ENCODE measurements at regions not wholly inside any gene's neighbourhood (a gene's known extent, or its start where the extent isn't known, plus 50 kb on each side); places are given as distances from the start of the nearest gene placed in this dataset.
A peak's percentile ranks its signal among the peaks of the same experiment; 100 is the strongest.
"Not testable (repeated sequence)": the region's sequence is repeated elsewhere in the genome, so short reads cannot be mapped to it uniquely, and the experiment has no call there.

- CTCF ChIA-PET; H3K27ac Mint-ChIP-seq; ATAC-seq (replicated peaks in 1 of 4): not testable (repeated sequence)
These were observed 52.5 kb upstream of the CCDC71L start for GRCh38 chr7:106713452-106713851.

GRCh38 chr7:106714590-106715442, 53.9 kb upstream of the CCDC71L start:
- Mint-ChIP-seq H3K27ac (peak overlapping the region in 1 of 2 donors; percentile 40), H3K4me1 (peaks cover 0 to 15% (median 8%) of the 10 kb centered on the region in 3 donors)
- CTCF ChIA-PET; H3K9me3 Mint-ChIP-seq; H3K4me1 ChIP-seq (ENCODE audit: control insufficient read depth in 1 of 2, extremely low read depth in 1 of 2, insufficient read depth in 2 of 2, low read length in 2 of 2); H3K4me3 Mint-ChIP-seq; H3K36me3 ChIP-seq (ENCODE audit: control insufficient read depth in 2 of 2, extremely low read depth in 1 of 2, insufficient read depth in 1 of 2, low read length in 1 of 2); H3K27me3 ChIP-seq (replicated peaks in 1 of 2; ENCODE audit: control insufficient read depth in 2 of 2, extremely low read depth in 1 of 2, insufficient read depth in 2 of 2, low read length in 1 of 2); H3K9me3 ChIP-seq; DNase-seq; H3K4me3 ChIP-seq (ENCODE audit: control insufficient read depth in 1 of 2, extremely low read depth in 1 of 2, low read length in 1 of 2); ATAC-seq (replicated peaks in 1 of 4); H3K36me3 Mint-ChIP-seq; H3K27ac ChIP-seq (ENCODE audit: low read length); POLR2A ChIA-PET; H3K27me3 Mint-ChIP-seq: not testable (repeated sequence)
- no CpG with 5 or more reads among the region's 6 CpGs for WGBS (ENCODE audit: insufficient coverage)

More at GRCh38 chr7:106713452-106713851, 52.5 kb upstream of the CCDC71L start:
- DNase-seq; H3K9me3 ChIP-seq; H3K27ac ChIP-seq (ENCODE audit: low read length); H3K4me1 ChIP-seq (ENCODE audit: control insufficient read depth in 1 of 2, extremely low read depth in 1 of 2, insufficient read depth in 2 of 2, low read length in 2 of 2); H3K36me3 Mint-ChIP-seq; H3K36me3 ChIP-seq (ENCODE audit: control insufficient read depth in 2 of 2, extremely low read depth in 1 of 2, insufficient read depth in 1 of 2, low read length in 1 of 2); H3K9me3 Mint-ChIP-seq; H3K27me3 Mint-ChIP-seq; H3K4me1 Mint-ChIP-seq; H3K27me3 ChIP-seq (replicated peaks in 1 of 2; ENCODE audit: control insufficient read depth in 2 of 2, extremely low read depth in 1 of 2, insufficient read depth in 2 of 2, low read length in 1 of 2); H3K4me3 ChIP-seq (ENCODE audit: control insufficient read depth in 1 of 2, extremely low read depth in 1 of 2, low read length in 1 of 2); H3K4me3 Mint-ChIP-seq; POLR2A ChIA-PET: not testable (repeated sequence)
- WGBS (ENCODE audit: insufficient coverage): no CpG with 5 or more reads among the region's 1 CpG

- no peaks in the 10 kb centered on the region for H3K27me3 Mint-ChIP-seq
- H3K9me3 Mint-ChIP-seq: peaks cover 0 to 5% (median 0%) of the 10 kb centered on the region in 3 donors
- POLR2A ChIA-PET: interaction anchor here in 1 of 2 donors (0.6 kb wide), 1 partner anchor 57 kb away, joined by 4 read pairs; no protein-coding TSS in a partner anchor
- H3K4me3 Mint-ChIP-seq: no peak overlapping the region
- CTCF ChIA-PET: interaction anchor here in 1 of 2 donors (0.8 kb wide), 1 partner anchor 11 kb away, joined by 3 read pairs; no protein-coding TSS in a partner anchor
- H3K27ac Mint-ChIP-seq: no peak overlapping the region
- no peaks in the 10 kb centered on the region for H3K9me3 ChIP-seq
- H3K4me3 ChIP-seq (ENCODE audit: control insufficient read depth in 1 of 2, extremely low read depth in 1 of 2, low read length in 1 of 2): no peak overlapping the region
- no peaks in the 10 kb centered on the region for H3K36me3 ChIP-seq (ENCODE audit: control insufficient read depth in 2 of 2, extremely low read depth in 1 of 2, insufficient read depth in 1 of 2, low read length in 1 of 2)
- no peak overlapping the region for H3K27ac ChIP-seq (ENCODE audit: low read length)
- H3K4me1 ChIP-seq (ENCODE audit: control insufficient read depth in 1 of 2, extremely low read depth in 1 of 2, insufficient read depth in 2 of 2, low read length in 2 of 2): peaks cover 0 to 2% of the 10 kb centered on the region in 2 experiments
- no CpG with 5 or more reads among the region's 2 CpGs for WGBS (ENCODE audit: insufficient coverage)
- H3K4me1 Mint-ChIP-seq: peaks cover 0 to 20% (median 8%) of the 10 kb centered on the region in 3 donors
- H3K27me3 ChIP-seq (replicated peaks in 1 of 2; ENCODE audit: control insufficient read depth in 2 of 2, extremely low read depth in 1 of 2, insufficient read depth in 2 of 2, low read length in 1 of 2): no peaks in the 10 kb centered on the region
- no peak for ATAC-seq (replicated peaks in 1 of 4)
- DNase-seq: no peak
- no peaks in the 10 kb centered on the region for H3K36me3 Mint-ChIP-seq
These were observed 54.8 kb upstream of the CCDC71L start for GRCh38 chr7:106715730-106716129.

- Histone ChIP-seq H3K4me1 (ENCODE audit: control insufficient read depth in 1 of 2, extremely low read depth in 1 of 2, insufficient read depth in 2 of 2, low read length in 2 of 2) (peaks cover 0 to 2% of the 10 kb centered on the region in 2 experiments), H3K9me3 (no peaks in the 10 kb centered on the region), H3K36me3 (ENCODE audit: control insufficient read depth in 2 of 2, extremely low read depth in 1 of 2, insufficient read depth in 1 of 2, low read length in 1 of 2) (no peaks in the 10 kb centered on the region), H3K4me3 (ENCODE audit: control insufficient read depth in 1 of 2, extremely low read depth in 1 of 2, low read length in 1 of 2) (no peak overlapping the region), H3K27me3 (replicated peaks in 1 of 2; ENCODE audit: control insufficient read depth in 2 of 2, extremely low read depth in 1 of 2, insufficient read depth in 2 of 2, low read length in 1 of 2) (no peaks in the 10 kb centered on the region), H3K27ac (ENCODE audit: low read length) (peak overlapping the region; percentile 30)
- H3K9me3 Mint-ChIP-seq: no peaks in the 10 kb centered on the region
- no peaks in the 10 kb centered on the region for H3K27me3 Mint-ChIP-seq
- no peaks in the 10 kb centered on the region for H3K36me3 Mint-ChIP-seq
- no peak for ATAC-seq (replicated peaks in 1 of 4)
- POLR2A ChIA-PET: interaction anchor here in 1 of 2 donors (0.6 kb wide), 1 partner anchor 16 kb away, joined by 3 read pairs; no protein-coding TSS in a partner anchor
- no peak overlapping the region for H3K4me3 Mint-ChIP-seq
- DNase-seq: no peak
- no peak overlapping the region for H3K27ac Mint-ChIP-seq
- H3K4me1 Mint-ChIP-seq: peaks cover 0 to 21% (median 8%) of the 10 kb centered on the region in 3 donors
- WGBS (ENCODE audit: insufficient coverage): no CpG with 5 or more reads among the region's 1 CpG
- CTCF ChIA-PET: interaction anchor here (0.6 to 1.6 kb wide), 3 partner anchors 9 to 58 kb away, joined by 3 to 8 read pairs (median 3); partner anchors contain the start of gene CCDC71L (in 1 of the 2)
These were observed 56.4 kb upstream of the CCDC71L start for GRCh38 chr7:106717254-106717954.

GRCh38 chr7:106717955-106718871, 57.3 kb upstream of the CCDC71L start:
- Histone ChIP-seq H3K27me3 (replicated peaks in 1 of 2; ENCODE audit: control insufficient read depth in 2 of 2, extremely low read depth in 1 of 2, insufficient read depth in 2 of 2, low read length in 1 of 2) (no peaks in the 10 kb centered on the region), H3K9me3 (no peaks in the 10 kb centered on the region), H3K27ac (ENCODE audit: low read length) (peak overlapping the region; percentile 27), H3K36me3 (ENCODE audit: control insufficient read depth in 2 of 2, extremely low read depth in 1 of 2, insufficient read depth in 1 of 2, low read length in 1 of 2) (no peaks in the 10 kb centered on the region), H3K4me1 (ENCODE audit: control insufficient read depth in 1 of 2, extremely low read depth in 1 of 2, insufficient read depth in 2 of 2, low read length in 2 of 2) (peaks cover 0 to 2% of the 10 kb centered on the region in 2 experiments), H3K4me3 (ENCODE audit: control insufficient read depth in 1 of 2, extremely low read depth in 1 of 2, low read length in 1 of 2) (no peak overlapping the region)
- POLR2A ChIA-PET: no interaction called here
- Mint-ChIP-seq H3K36me3 (no peaks in the 10 kb centered on the region), H3K9me3 (no peaks in the 10 kb centered on the region), H3K4me1 (peaks cover 0 to 23% (median 8%) of the 10 kb centered on the region in 3 donors), H3K27me3 (no peaks in the 10 kb centered on the region), H3K27ac (no peak overlapping the region), H3K4me3 (no peak overlapping the region)
- DNase-seq (peak in 15 of 35 experiments; percentile 1 to 55 (median 14)), ATAC-seq (replicated peaks in 1 of 4) (peak; percentile 90 to 99 (median 98))
- CTCF ChIA-PET: interaction anchor here (1.1 to 1.6 kb wide), 3 partner anchors 9 to 58 kb away, joined by 3 to 8 read pairs (median 3); partner anchors contain the start of gene CCDC71L (in 1 of the 2)
- no CpG with 5 or more reads among the region's 3 CpGs for WGBS (ENCODE audit: insufficient coverage)
